HEK293 (cell line): ENCODE measurements at regions not wholly inside any gene's neighbourhood (a gene's known extent, or its start where the extent isn't known, plus 50 kb on each side); places are given as distances from the start of the nearest gene placed in this dataset.

Experiments used
- CTCF ChIA-PET: fragments of 350-600 bp; formaldehyde crosslinking; extraction: SDS; loops from one replicate; lab custom pipeline; 2021; ENCODE audit warnings: antibody characterized with exemption; lab: Yijun Ruan, JAX
- POLR2A ChIA-PET: fragments of 300-600 bp; formaldehyde crosslinking; extraction: SDS; loops from one replicate; lab custom pipeline; 2020; ENCODE audit warnings: antibody characterized with exemption, inconsistent platforms; lab: Yijun Ruan, JAX
- H3K27ac ChIP-seq: fragments of 200-500 bp; sonication (Bioruptor generic); 2 replicates; pipeline ENCODE4 v1.5.1; 2014; ENCODE audit warnings: low read depth, low read length, control low read depth, inconsistent platforms; ENCODE audit errors: extremely low read depth
- H3K36me3 ChIP-seq, 2 experiments: fragments of 200-500 bp in 1 of 2; sonication (Bioruptor generic) in 1 of 2; 1 replicate in 1 of 2; 2 replicates in 1 of 2; pipeline ENCODE4 v1.5.1; 2014 to 2017; ENCODE audit warnings: inconsistent platforms in 2 of 2, low read length in 2 of 2; ENCODE audit not compliant: control insufficient read depth in 2 of 2, insufficient read depth in 1 of 2
- H3K4me1 ChIP-seq: fragments of 200-500 bp; sonication (Bioruptor generic); 2 replicates; pipeline ENCODE4 v1.5.1; 2014; ENCODE audit warnings: mild to moderate bottlenecking, low read length, inconsistent platforms; ENCODE audit not compliant: control insufficient read depth, insufficient read depth
- H3K4me3 ChIP-seq: 2 replicates; pipeline ENCODE4 v1.5.1; 2011; ENCODE audit warnings: low read depth, mild to moderate bottlenecking, control low read depth, low read length, moderate library complexity
- H3K9me3 ChIP-seq: fragments of 200-500 bp; sonication (Bioruptor generic); 2 replicates; pipeline ENCODE4 v1.5.1; 2014; ENCODE audit warnings: low read depth, low read length, inconsistent platforms; ENCODE audit not compliant: control insufficient read depth, insufficient read depth
- FEZF1 ChIP-seq: fragments of 450-650 bp; formaldehyde crosslinking; IDR thresholded peaks from 2 replicates; pipeline ENCODE4 v1.5.1; 2016; ENCODE audit warnings: missing biosample characterization, missing genetic modification characterization
- GFI1B ChIP-seq: fragments of 450-650 bp; formaldehyde crosslinking; IDR thresholded peaks from 2 replicates; pipeline ENCODE4 v1.5.1; 2016; ENCODE audit warnings: missing biosample characterization, missing genetic modification characterization
- GLIS1 ChIP-seq: fragments of 450-650 bp; formaldehyde crosslinking; IDR thresholded peaks from 2 replicates; pipeline ENCODE4 v1.5.1; 2016; ENCODE audit warnings: missing biosample characterization, missing genetic modification characterization
- SCRT2 ChIP-seq: fragments of 450-650 bp; formaldehyde crosslinking; IDR thresholded peaks from 2 replicates; pipeline ENCODE4 v1.5.1; 2016; ENCODE audit warnings: missing biosample characterization, missing genetic modification characterization
- ZBTB44 ChIP-seq: fragments of 450-650 bp; IDR thresholded peaks from 2 replicates; pipeline ENCODE4 v1.5.1; 2018; ENCODE audit warnings: missing biosample characterization, mild to moderate bottlenecking, missing genetic modification characterization
- ZBTB6 ChIP-seq: fragments of 450-650 bp; formaldehyde crosslinking; IDR thresholded peaks from 2 replicates; pipeline ENCODE4 v1.5.1; 2017; ENCODE audit warnings: missing biosample characterization, missing genetic modification characterization
- ZIC2 ChIP-seq: fragments of 450-650 bp; formaldehyde crosslinking; IDR thresholded peaks from 2 replicates; pipeline ENCODE4 v1.5.1; 2016; ENCODE audit warnings: missing biosample characterization, missing genetic modification characterization
- ZNF132 ChIP-seq: fragments of 450-650 bp; formaldehyde crosslinking; IDR thresholded peaks from 2 replicates; pipeline ENCODE4 v1.5.1; 2017; ENCODE audit warnings: missing biosample characterization, missing genetic modification characterization, borderline replicate concordance
- ZNF148 ChIP-seq: fragments of 450-650 bp; formaldehyde crosslinking; IDR thresholded peaks from 2 replicates; pipeline ENCODE4 v1.5.0; 2017; ENCODE audit warnings: missing biosample characterization, missing genetic modification characterization, borderline replicate concordance
- ZNF184 ChIP-seq: fragments of 450-650 bp; IDR thresholded peaks from 2 replicates; pipeline ENCODE4 v1.5.1; 2018; ENCODE audit warnings: missing biosample characterization, mild to moderate bottlenecking, missing genetic modification characterization
- ZNF416 ChIP-seq: fragments of 450-650 bp; formaldehyde crosslinking; IDR thresholded peaks from 2 replicates; pipeline ENCODE4 v1.5.1; 2016; ENCODE audit warnings: missing biosample characterization, missing genetic modification characterization
- ZNF664 ChIP-seq: fragments of 450-650 bp; formaldehyde crosslinking; IDR thresholded peaks from 2 replicates; pipeline ENCODE4 v1.5.1; 2016; ENCODE audit warnings: missing biosample characterization, missing genetic modification characterization
- ZNF670 ChIP-seq: fragments of 450-650 bp; formaldehyde crosslinking; IDR thresholded peaks from 2 replicates; pipeline ENCODE4 v1.5.1; 2016; ENCODE audit warnings: missing biosample characterization, missing genetic modification characterization, low read depth
- ZNF692 ChIP-seq: fragments of 450-650 bp; formaldehyde crosslinking; IDR thresholded peaks from 2 replicates; pipeline ENCODE4 v1.5.1; 2016; ENCODE audit warnings: missing biosample characterization, missing genetic modification characterization
- ZNF768 ChIP-seq: fragments of 450-650 bp; formaldehyde crosslinking; IDR thresholded peaks from 2 replicates; pipeline ENCODE4 v1.5.1; 2018; ENCODE audit warnings: missing biosample characterization, mild to moderate bottlenecking, missing genetic modification characterization
- ZNF843 ChIP-seq: fragments of 450-650 bp; formaldehyde crosslinking; IDR thresholded peaks from 2 replicates; pipeline ENCODE4 v1.5.1; 2016; ENCODE audit warnings: missing biosample characterization, missing genetic modification characterization

- H3K4me3 ChIP-seq, result no peak overlapping the region
- H3K36me3 ChIP-seq, result no peaks in the 10 kb centered on the region
- ChIA-PET CTCF (interaction anchor here (0.7 to 1.1 kb wide), 2 partner anchors 25 to 29 kb away, joined by 3 read pairs; no protein-coding TSS in a partner anchor), POLR2A (no interaction called here)
- H3K27ac ChIP-seq, result no peak overlapping the region
- no peaks in the 10 kb centered on the region for H3K9me3 ChIP-seq
- TF ChIP-seq ZNF692 (no peak), SCRT2 (tag by site-specific recombination) (peak; percentile 35; the same call in 1 of the 2 replicates)
- no peaks in the 10 kb centered on the region for H3K4me1 ChIP-seq
Measured at GRCh38 chr16:85376292-85377095, 236.6 kb upstream of the GSE1 start.

- Histone ChIP-seq H3K4me1 (no peaks in the 10 kb centered on the region), H3K9me3 (no peaks in the 10 kb centered on the region)
- POLR2A ChIA-PET, result no interaction called here
- CTCF ChIA-PET, result interaction anchor here (0.5 kb wide), 1 partner anchor 47 kb away, joined by 3 read pairs; no protein-coding TSS in a partner anchor
- TF ChIP-seq ZNF184 (tag by site-specific recombination), result no peak
- peak; percentile 76; the same call in 1 of the 2 replicates for TF ChIP-seq ZBTB6 (tag by site-specific recombination)
- TF ChIP-seq ZNF670 (tag by site-specific recombination), result no peak
- TF ChIP-seq ZBTB44 (tag by site-specific recombination), result no peak
- TF ChIP-seq ZNF664 (tag by site-specific recombination), result peak; percentile 24; the same call in 1 of the 2 replicates
- no peak for TF ChIP-seq ZNF148 (tag by site-specific recombination)
- TF ChIP-seq ZNF843 (tag by site-specific recombination), result no peak
- TF ChIP-seq ZIC2 (tag by site-specific recombination), result peak; percentile 87
- no peak for TF ChIP-seq GFI1B (tag by site-specific recombination)
- peak; percentile 92 for TF ChIP-seq ZNF768 (tag by site-specific recombination)
- TF ChIP-seq ZNF416, result no peak
- TF ChIP-seq FEZF1 (tag by site-specific recombination), result no peak
- peak; percentile 65 for TF ChIP-seq GLIS1
- TF ChIP-seq ZNF132 (tag by site-specific recombination), result no peak
- TF ChIP-seq, all 188 proteins: peak for 5
- Histone ChIP-seq H3K36me3 (peaks cover 0 to under 1% of the 10 kb centered on the region in 2 experiments; a peak in 1 of 3 replicates), H3K4me3 (no peak overlapping the region), H3K27ac (no peak overlapping the region)
Measured at GRCh38 chr16:85377388-85378144, 235.6 kb upstream of the GSE1 start.
